Esophagus muscularis mucosa (tissue), 4 donors: ENCODE measurements at regions not wholly inside any gene's neighbourhood (a gene's known extent, or its start where the extent isn't known, plus 50 kb on each side); places are given as distances from the start of the nearest gene placed in this dataset.

ENCODE experiments used
- DNase-seq: peaks from one replicate; pipeline ENCODE4 v3.0.0-alpha.2; 2017; ENCODE audit errors: extremely low spot score
- H3K27ac ChIP-seq, 4 donors: fragments of 200-600 bp; sonication (generic); replicated peaks in 1 of 4; 1 replicate in 3 of 4; 2 replicates in 1 of 4; pipeline ENCODE4 v1.5.1; 2016 to 2019; ENCODE audit warnings: mild to moderate bottlenecking in 1 of 4
- H3K27me3 ChIP-seq, 4 donors: fragments of 200-600 bp; sonication (generic); one replicate each; pipeline versions ENCODE4 v1.5.1 to v1.6.0; 2016 to 2019
- H3K36me3 ChIP-seq, 4 donors: fragments of 200-600 bp; sonication (generic); one replicate each; pipeline ENCODE4 v1.5.1; 2016 to 2019
- H3K4me1 ChIP-seq, 4 donors: fragments of 200-600 bp; sonication (generic); one replicate each; pipeline ENCODE4 v1.5.1; 2016 to 2019
- H3K4me3 ChIP-seq, 4 donors: fragments of 200-600 bp; sonication (generic); 1 replicate in 2 of 4; 2 replicates in 2 of 4; pipeline ENCODE4 v1.5.1; 2016 to 2019; ENCODE audit warnings: mild to moderate bottlenecking in 4 of 4, moderate library complexity in 1 of 4
- H3K9me3 ChIP-seq, 4 donors: fragments of 200-600 bp; sonication (generic); 1 replicate in 3 of 4; 2 replicates in 1 of 4; pipeline ENCODE4 v1.5.1; 2016 to 2019
- CTCF ChIP-seq, 3 experiments: fragments of 200-600 bp in 2 of 3; fragments of 450-650 bp in 1 of 3; sonication (generic) in 2 of 3; IDR thresholded peaks; one replicate each; pipeline ENCODE4 v1.5.1; 2017 to 2019; ENCODE audit warnings: antibody characterized with exemption in 3 of 3, mild to moderate bottlenecking in 2 of 3, moderate library complexity in 1 of 3
- EP300 ChIP-seq: sonication (generic); formaldehyde crosslinking; IDR thresholded peaks from one replicate; pipeline ENCODE4 v1.6.1; 2017; ENCODE audit warnings: antibody characterized with exemption
- POLR2A ChIP-seq: fragments of 450-650 bp; IDR thresholded peaks from one replicate; pipeline ENCODE4 v1.6.1; 2017; ENCODE audit warnings: antibody characterized with exemption, moderate library complexity, mild to moderate bottlenecking, low read depth
- POLR2AphosphoS5 ChIP-seq, 2 donors: sonication (generic); formaldehyde crosslinking; IDR thresholded peaks; one replicate each; pipeline ENCODE4 v1.6.1; 2017; ENCODE audit warnings: antibody characterized with exemption in 2 of 2
- WGBS: methylation state at CpG from one replicate; pipeline ENCODE4 v1.1.5; 2018; 5-methylcytosine and 5-hydroxymethylcytosine counted together
- intact Hi-C: fragments of 100-400 bp; cut with DNase I; formaldehyde crosslinking; loops from one replicate; pipeline ENCODE4 v1.15.1; 2023

GRCh38 chr3:66113542-66113941, 74.8 kb upstream of the MAGI1 start:
- TF ChIP-seq POLR2A (no peak), CTCF (IDR thresholded peaks at IDR 0.05) (no peak), EP300 (no peak), POLR2AphosphoS5 (IDR thresholded peaks at IDR 0.05) (no peak)
- no peaks in the 10 kb centered on the region for H3K36me3 ChIP-seq
- H3K27me3 ChIP-seq: no peaks in the 10 kb centered on the region
- no peaks in the 10 kb centered on the region for H3K9me3 ChIP-seq
- intact Hi-C loops: no loop called here
- 96% methylated on average over 1 of the region's 1 CpG for WGBS
- no peak overlapping the region for H3K27ac ChIP-seq
- peaks cover 15 to 18% (median 16%) of the 10 kb centered on the region in 4 donors for H3K4me1 ChIP-seq
- DNase-seq: no peak
- no peak overlapping the region for H3K4me3 ChIP-seq

GRCh38 chr3:66110840-66111239, 72.1 kb upstream of the MAGI1 start:
- no peak for DNase-seq
- Histone ChIP-seq H3K27me3 (no peaks in the 10 kb centered on the region), H3K4me1 (peaks cover 6 to 7% (median 6%) of the 10 kb centered on the region in 4 donors), H3K4me3 (no peak overlapping the region), H3K36me3 (no peaks in the 10 kb centered on the region), H3K9me3 (no peaks in the 10 kb centered on the region), H3K27ac (no peak overlapping the region)
- TF ChIP-seq CTCF (IDR thresholded peaks at IDR 0.05): no peak
- no peak for TF ChIP-seq EP300
- TF ChIP-seq POLR2AphosphoS5 (IDR thresholded peaks at IDR 0.05): peak in 1 of 2 donors; percentile 14
- TF ChIP-seq POLR2A: no peak
- intact Hi-C loops: no loop called here
- WGBS: 66% methylated on average over 6 of the region's 6 CpGs

GRCh38 chr3:66107855-66108254, 69.1 kb upstream of the MAGI1 start:
- intact Hi-C loops: no loop called here
- TF ChIP-seq EP300: no peak
- no peak for TF ChIP-seq CTCF (IDR thresholded peaks at IDR 0.05)
- no peak for TF ChIP-seq POLR2AphosphoS5 (IDR thresholded peaks at IDR 0.05)
- TF ChIP-seq POLR2A: no peak
- Histone ChIP-seq H3K4me1 (no peaks in the 10 kb centered on the region), H3K27me3 (no peaks in the 10 kb centered on the region), H3K9me3 (no peaks in the 10 kb centered on the region), H3K27ac (no peak overlapping the region), H3K36me3 (no peaks in the 10 kb centered on the region), H3K4me3 (no peak overlapping the region)
- 70% methylated on average over 4 of the region's 4 CpGs for WGBS
- DNase-seq: no peak

- Histone ChIP-seq H3K27ac (no peak overlapping the region), H3K9me3 (no peaks in the 10 kb centered on the region), H3K36me3 (no peaks in the 10 kb centered on the region), H3K4me1 (no peaks in the 10 kb centered on the region), H3K27me3 (no peaks in the 10 kb centered on the region), H3K4me3 (no peak overlapping the region)
- TF ChIP-seq CTCF (IDR thresholded peaks at IDR 0.05): no peak
- intact Hi-C loops: no loop called here
- DNase-seq: no peak
- WGBS: 86% methylated on average over 2 of the region's 2 CpGs
These were observed 68.1 kb upstream of the MAGI1 start for GRCh38 chr3:66106788-66107187.

GRCh38 chr3:66104535-66104934, 65.8 kb upstream of the MAGI1 start:
- Histone ChIP-seq H3K27me3 (no peaks in the 10 kb centered on the region), H3K36me3 (no peaks in the 10 kb centered on the region), H3K4me1 (no peaks in the 10 kb centered on the region), H3K4me3 (no peak overlapping the region), H3K9me3 (no peaks in the 10 kb centered on the region), H3K27ac (no peak overlapping the region)
- DNase-seq: no peak
- intact Hi-C loops: no loop called here
- TF ChIP-seq POLR2A: no peak
- no peak for TF ChIP-seq POLR2AphosphoS5 (IDR thresholded peaks at IDR 0.05)
- no peak for TF ChIP-seq CTCF (IDR thresholded peaks at IDR 0.05)
- TF ChIP-seq EP300: no peak
